ENCODE measurements at regions not wholly inside any gene's neighbourhood (a gene's known extent, or its start where the extent isn't known, plus 50 kb on each side); places are given as distances from the start of the nearest gene placed in this dataset.

DNA sequence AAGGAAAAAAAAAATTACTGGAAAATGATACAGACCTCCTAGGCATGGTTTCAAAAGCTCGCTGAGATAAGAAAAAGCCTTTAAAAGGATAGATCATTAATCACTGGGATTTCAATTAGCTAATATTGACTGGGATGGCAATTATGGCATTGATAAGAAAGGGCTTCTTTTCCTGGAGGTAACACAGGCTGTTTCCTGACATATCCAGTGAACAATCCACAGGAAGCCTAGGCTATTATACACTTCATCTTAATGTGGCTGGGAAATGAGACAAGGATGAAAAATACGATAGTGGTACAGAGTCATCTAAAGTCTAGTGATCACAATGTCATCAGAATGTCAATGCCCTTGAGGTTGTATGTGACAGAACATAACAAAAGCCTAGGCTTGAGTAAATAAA, 1579.3 kb downstream of the C4orf33 start:
- POLR2A ChIA-PET: no interaction called here
- CTCF ChIA-PET: interaction anchor here (0.5 kb wide), 1 partner anchor 16 kb away, joined by 4 read pairs; no protein-coding TSS in a partner anchor
- H3K9me3 ChIP-seq (ENCODE audit: control insufficient read depth, insufficient read depth, low read depth, low read length): no peaks in the 10 kb centered on the region
- no peaks in the 10 kb centered on the region for H3K36me3 ChIP-seq (ENCODE audit: control insufficient read depth in 2 of 2, insufficient read depth in 1 of 2, low read length in 2 of 2)
- no peaks in the 10 kb centered on the region for H3K4me1 ChIP-seq (ENCODE audit: control insufficient read depth, insufficient read depth, low read length)
- TF ChIP-seq FEZF1 (tag by site-specific recombination; IDR thresholded peaks at IDR 0.05) (no peak), RBAK (tag by site-specific recombination; IDR thresholded peaks at IDR 0.05) (no peak), ZNF354C (tag by site-specific recombination; IDR thresholded peaks at IDR 0.05; ENCODE audit: borderline replicate concordance, low read depth) (no peak), SALL2 (tag by site-specific recombination; IDR thresholded peaks at IDR 0.05; ENCODE audit: borderline replicate concordance) (no peak), ZNF138 (tag by site-specific recombination; IDR thresholded peaks at IDR 0.05; ENCODE audit: borderline replicate concordance) (no peak), ZNF549 (tag by site-specific recombination; IDR thresholded peaks at IDR 0.05) (no peak), ZSCAN23 (tag by site-specific recombination; IDR thresholded peaks at IDR 0.05) (no peak), ZNF792 (tag by site-specific recombination; IDR thresholded peaks at IDR 0.05) (no peak)
- TF ChIP-seq, protein P1, sequence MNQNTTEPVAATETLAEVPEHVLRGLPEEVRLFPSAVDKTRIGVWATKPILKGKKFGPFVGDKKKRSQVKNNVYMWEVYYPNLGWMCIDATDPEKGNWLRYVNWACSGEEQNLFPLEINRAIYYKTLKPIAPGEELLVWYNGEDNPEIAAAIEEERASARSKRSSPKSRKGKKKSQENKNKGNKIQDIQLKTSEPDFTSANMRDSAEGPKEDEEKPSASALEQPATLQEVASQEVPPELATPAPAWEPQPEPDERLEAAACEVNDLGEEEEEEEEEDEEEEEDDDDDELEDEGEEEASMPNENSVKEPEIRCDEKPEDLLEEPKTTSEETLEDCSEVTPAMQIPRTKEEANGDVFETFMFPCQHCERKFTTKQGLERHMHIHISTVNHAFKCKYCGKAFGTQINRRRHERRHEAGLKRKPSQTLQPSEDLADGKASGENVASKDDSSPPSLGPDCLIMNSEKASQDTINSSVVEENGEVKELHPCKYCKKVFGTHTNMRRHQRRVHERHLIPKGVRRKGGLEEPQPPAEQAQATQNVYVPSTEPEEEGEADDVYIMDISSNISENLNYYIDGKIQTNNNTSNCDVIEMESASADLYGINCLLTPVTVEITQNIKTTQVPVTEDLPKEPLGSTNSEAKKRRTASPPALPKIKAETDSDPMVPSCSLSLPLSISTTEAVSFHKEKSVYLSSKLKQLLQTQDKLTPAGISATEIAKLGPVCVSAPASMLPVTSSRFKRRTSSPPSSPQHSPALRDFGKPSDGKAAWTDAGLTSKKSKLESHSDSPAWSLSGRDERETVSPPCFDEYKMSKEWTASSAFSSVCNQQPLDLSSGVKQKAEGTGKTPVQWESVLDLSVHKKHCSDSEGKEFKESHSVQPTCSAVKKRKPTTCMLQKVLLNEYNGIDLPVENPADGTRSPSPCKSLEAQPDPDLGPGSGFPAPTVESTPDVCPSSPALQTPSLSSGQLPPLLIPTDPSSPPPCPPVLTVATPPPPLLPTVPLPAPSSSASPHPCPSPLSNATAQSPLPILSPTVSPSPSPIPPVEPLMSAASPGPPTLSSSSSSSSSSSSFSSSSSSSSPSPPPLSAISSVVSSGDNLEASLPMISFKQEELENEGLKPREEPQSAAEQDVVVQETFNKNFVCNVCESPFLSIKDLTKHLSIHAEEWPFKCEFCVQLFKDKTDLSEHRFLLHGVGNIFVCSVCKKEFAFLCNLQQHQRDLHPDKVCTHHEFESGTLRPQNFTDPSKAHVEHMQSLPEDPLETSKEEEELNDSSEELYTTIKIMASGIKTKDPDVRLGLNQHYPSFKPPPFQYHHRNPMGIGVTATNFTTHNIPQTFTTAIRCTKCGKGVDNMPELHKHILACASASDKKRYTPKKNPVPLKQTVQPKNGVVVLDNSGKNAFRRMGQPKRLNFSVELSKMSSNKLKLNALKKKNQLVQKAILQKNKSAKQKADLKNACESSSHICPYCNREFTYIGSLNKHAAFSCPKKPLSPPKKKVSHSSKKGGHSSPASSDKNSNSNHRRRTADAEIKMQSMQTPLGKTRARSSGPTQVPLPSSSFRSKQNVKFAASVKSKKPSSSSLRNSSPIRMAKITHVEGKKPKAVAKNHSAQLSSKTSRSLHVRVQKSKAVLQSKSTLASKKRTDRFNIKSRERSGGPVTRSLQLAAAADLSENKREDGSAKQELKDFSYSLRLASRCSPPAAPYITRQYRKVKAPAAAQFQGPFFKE (tag by site-specific recombination; IDR thresholded peaks at IDR 0.05; ENCODE audit: borderline replicate concordance): no peak
- TF ChIP-seq, protein P2, sequence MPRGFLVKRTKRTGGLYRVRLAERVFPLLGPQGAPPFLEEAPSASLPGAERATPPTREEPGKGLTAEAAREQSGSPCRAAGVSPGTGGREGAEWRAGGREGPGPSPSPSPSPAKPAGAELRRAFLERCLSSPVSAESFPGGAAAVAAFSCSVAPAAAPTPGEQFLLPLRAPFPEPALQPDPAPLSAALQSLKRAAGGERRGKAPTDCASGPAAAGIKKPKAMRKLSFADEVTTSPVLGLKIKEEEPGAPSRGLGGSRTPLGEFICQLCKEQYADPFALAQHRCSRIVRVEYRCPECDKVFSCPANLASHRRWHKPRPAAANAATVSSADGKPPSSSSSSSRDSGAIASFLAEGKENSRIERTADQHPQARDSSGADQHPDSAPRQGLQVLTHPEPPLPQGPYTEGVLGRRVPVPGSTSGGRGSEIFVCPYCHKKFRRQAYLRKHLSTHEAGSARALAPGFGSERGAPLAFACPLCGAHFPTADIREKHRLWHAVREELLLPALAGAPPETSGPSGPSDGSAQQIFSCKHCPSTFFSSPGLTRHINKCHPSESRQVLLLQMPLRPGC (tag by site-specific recombination; IDR thresholded peaks at IDR 0.05): no peak
- TF ChIP-seq, protein P3, sequence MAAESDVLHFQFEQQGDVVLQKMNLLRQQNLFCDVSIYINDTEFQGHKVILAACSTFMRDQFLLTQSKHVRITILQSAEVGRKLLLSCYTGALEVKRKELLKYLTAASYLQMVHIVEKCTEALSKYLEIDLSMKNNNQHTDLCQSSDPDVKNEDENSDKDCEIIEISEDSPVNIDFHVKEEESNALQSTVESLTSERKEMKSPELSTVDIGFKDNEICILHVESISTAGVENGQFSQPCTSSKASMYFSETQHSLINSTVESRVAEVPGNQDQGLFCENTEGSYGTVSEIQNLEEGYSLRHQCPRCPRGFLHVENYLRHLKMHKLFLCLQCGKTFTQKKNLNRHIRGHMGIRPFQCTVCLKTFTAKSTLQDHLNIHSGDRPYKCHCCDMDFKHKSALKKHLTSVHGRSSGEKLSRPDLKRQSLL (tag by site-specific recombination; IDR thresholded peaks at IDR 0.05): no peak
- TF ChIP-seq, protein P4, sequence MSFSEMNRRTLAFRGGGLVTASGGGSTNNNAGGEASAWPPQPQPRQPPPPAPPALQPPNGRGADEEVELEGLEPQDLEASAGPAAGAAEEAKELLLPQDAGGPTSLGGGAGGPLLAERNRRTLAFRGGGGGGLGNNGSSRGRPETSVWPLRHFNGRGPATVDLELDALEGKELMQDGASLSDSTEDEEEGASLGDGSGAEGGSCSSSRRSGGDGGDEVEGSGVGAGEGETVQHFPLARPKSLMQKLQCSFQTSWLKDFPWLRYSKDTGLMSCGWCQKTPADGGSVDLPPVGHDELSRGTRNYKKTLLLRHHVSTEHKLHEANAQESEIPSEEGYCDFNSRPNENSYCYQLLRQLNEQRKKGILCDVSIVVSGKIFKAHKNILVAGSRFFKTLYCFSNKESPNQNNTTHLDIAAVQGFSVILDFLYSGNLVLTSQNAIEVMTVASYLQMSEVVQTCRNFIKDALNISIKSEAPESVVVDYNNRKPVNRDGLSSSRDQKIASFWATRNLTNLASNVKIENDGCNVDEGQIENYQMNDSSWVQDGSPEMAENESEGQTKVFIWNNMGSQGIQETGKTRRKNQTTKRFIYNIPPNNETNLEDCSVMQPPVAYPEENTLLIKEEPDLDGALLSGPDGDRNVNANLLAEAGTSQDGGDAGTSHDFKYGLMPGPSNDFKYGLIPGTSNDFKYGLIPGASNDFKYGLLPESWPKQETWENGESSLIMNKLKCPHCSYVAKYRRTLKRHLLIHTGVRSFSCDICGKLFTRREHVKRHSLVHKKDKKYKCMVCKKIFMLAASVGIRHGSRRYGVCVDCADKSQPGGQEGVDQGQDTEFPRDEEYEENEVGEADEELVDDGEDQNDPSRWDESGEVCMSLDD (tag by site-specific recombination; IDR thresholded peaks at IDR 0.05): no peak
- H3K4me3 ChIP-seq (ENCODE audit: low read depth, low read length): no peak overlapping the region
- no peak overlapping the region for H3K27ac ChIP-seq (ENCODE audit: extremely low read depth, low read depth, low read length)

DNA sequence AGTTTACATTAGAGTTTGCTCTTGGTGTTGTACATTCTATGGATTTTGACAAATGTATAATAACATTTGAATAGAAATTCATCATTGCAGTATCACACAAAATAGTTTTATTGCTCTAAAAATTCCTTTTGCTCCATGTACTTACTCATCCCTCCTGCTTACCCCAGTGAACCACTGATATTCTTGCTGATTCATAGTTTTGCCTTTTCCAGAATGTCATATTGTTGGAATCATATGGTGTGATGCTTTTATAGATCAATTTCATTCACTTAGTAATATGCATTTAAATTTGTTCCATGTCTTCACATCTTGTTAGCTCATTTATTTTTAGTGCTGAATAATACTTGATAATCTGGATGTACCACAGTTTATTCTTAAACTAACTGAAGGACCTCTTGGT, 1593.2 kb downstream of the C4orf33 start:
- H3K9me3 ChIP-seq (ENCODE audit: control insufficient read depth, insufficient read depth, low read depth, low read length): no peaks in the 10 kb centered on the region
- no peaks in the 10 kb centered on the region for H3K36me3 ChIP-seq (ENCODE audit: control insufficient read depth in 2 of 2, insufficient read depth in 1 of 2, low read length in 2 of 2)
- ChIA-PET POLR2A (no interaction called here), CTCF (no interaction called here)
- no peaks in the 10 kb centered on the region for H3K4me1 ChIP-seq (ENCODE audit: control insufficient read depth, insufficient read depth, low read length)
- H3K4me3 ChIP-seq (ENCODE audit: low read depth, low read length): no peak overlapping the region
- no peak overlapping the region for H3K27ac ChIP-seq (ENCODE audit: extremely low read depth, low read depth, low read length)
- no peak for TF ChIP-seq ZNF214 (tag by site-specific recombination; IDR thresholded peaks at IDR 0.05; ENCODE audit: borderline replicate concordance)
- no peak for TF ChIP-seq ZEB2 (tag by site-specific recombination; IDR thresholded peaks at IDR 0.05)
- TF ChIP-seq ZBTB48 (tag by site-specific recombination; IDR thresholded peaks at IDR 0.05): no peak
- TF ChIP-seq, protein P5, sequence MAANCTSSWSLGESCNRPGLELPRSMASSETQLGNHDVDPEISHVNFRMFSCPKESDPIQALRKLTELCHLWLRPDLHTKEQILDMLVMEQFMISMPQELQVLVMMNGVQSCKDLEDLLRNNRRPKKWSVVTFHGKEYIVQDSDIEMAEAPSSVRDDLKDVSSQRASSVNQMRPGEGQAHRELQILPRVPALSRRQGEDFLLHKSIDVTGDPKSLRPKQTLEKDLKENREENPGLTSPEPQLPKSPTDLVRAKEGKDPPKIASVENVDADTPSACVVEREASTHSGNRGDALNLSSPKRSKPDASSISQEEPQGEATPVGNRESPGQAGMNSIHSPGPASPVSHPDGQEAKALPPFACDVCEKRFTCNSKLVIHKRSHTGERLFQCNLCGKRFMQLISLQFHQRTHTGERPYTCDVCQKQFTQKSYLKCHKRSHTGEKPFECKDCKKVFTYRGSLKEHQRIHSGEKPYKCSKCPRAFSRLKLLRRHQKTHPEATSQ (tag by site-specific recombination; IDR thresholded peaks at IDR 0.05): no peak
- TF ChIP-seq ZNF677 (tag by site-specific recombination; IDR thresholded peaks at IDR 0.05): no peak
- TF ChIP-seq ZNF558 (tag by site-specific recombination; IDR thresholded peaks at IDR 0.05): no peak
- TF ChIP-seq ZXDB (tag by site-specific recombination; IDR thresholded peaks at IDR 0.05): no peak
- TF ChIP-seq KLF8 (tag by site-specific recombination; IDR thresholded peaks at IDR 0.05): no peak
- TF ChIP-seq, protein P6, sequence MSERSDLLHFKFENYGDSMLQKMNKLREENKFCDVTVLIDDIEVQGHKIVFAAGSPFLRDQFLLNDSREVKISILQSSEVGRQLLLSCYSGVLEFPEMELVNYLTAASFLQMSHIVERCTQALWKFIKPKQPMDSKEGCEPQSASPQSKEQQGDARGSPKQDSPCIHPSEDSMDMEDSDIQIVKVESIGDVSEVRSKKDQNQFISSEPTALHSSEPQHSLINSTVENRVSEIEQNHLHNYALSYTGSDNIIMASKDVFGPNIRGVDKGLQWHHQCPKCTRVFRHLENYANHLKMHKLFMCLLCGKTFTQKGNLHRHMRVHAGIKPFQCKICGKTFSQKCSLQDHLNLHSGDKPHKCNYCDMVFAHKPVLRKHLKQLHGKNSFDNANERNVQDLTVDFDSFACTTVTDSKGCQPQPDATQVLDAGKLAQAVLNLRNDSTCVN (tag by site-specific recombination; optimal IDR thresholded peaks at IDR 0.05): no peak
- TF ChIP-seq ZNF629 (tag by site-specific recombination; IDR thresholded peaks at IDR 0.05): no peak

Data from HEK293 (cell line).